Osteocyte (in vitro differentiated cells): ENCODE measurements at regions not wholly inside any gene's neighbourhood (a gene's known extent, or its start where the extent isn't known, plus 50 kb on each side); places are given as distances from the start of the nearest gene placed in this dataset.

Experiments used
- DNase-seq: peaks from one replicate; pipeline ENCODE4 v3.0.0; 2021; ENCODE audit warnings: mixed read lengths; ENCODE audit not compliant: unreplicated experiment; ENCODE audit errors: extremely low spot score
- H3K27ac Mint-ChIP-seq: one replicate; pipeline ENCODE4 v1.8.0; 2021; ENCODE audit warnings: mild to moderate bottlenecking, mixed read lengths; ENCODE audit not compliant: unreplicated experiment
- H3K27me3 Mint-ChIP-seq: one replicate; pipeline ENCODE4 v1.8.0; 2021; ENCODE audit warnings: mixed read lengths; ENCODE audit not compliant: unreplicated experiment
- H3K36me3 Mint-ChIP-seq: one replicate; pipeline ENCODE4 v1.8.0; 2021; ENCODE audit warnings: mixed read lengths; ENCODE audit not compliant: unreplicated experiment
- H3K4me1 Mint-ChIP-seq: one replicate; pipeline ENCODE4 v1.8.0; 2021; ENCODE audit warnings: mixed read lengths; ENCODE audit not compliant: unreplicated experiment
- H3K4me3 Mint-ChIP-seq: one replicate; pipeline ENCODE4 v1.8.0; 2021; ENCODE audit warnings: mild to moderate bottlenecking, moderate library complexity, mixed read lengths; ENCODE audit not compliant: unreplicated experiment
- H3K9me3 Mint-ChIP-seq: one replicate; pipeline ENCODE4 v1.8.0; 2021; ENCODE audit warnings: mixed read lengths; ENCODE audit not compliant: unreplicated experiment
- TF ChIP-seq, protein P1 (sequence below): fragments of 200-600 bp; sonication (generic); IDR thresholded peaks from 2 replicates; pipeline ENCODE4 v1.5.0; 2021; ENCODE audit warnings: antibody characterized with exemption, mild to moderate bottlenecking, moderate library complexity

- Mint-ChIP-seq H3K9me3 (no peaks in the 10 kb centered on the region), H3K27me3 (no peaks in the 10 kb centered on the region), H3K36me3 (no peaks in the 10 kb centered on the region), H3K4me1 (peaks cover 24% of the 10 kb centered on the region), H3K4me3 (peak overlapping the region; percentile 70), H3K27ac (peak overlapping the region; percentile 94)
- no peak for DNase-seq
- TF ChIP-seq, protein P1, sequence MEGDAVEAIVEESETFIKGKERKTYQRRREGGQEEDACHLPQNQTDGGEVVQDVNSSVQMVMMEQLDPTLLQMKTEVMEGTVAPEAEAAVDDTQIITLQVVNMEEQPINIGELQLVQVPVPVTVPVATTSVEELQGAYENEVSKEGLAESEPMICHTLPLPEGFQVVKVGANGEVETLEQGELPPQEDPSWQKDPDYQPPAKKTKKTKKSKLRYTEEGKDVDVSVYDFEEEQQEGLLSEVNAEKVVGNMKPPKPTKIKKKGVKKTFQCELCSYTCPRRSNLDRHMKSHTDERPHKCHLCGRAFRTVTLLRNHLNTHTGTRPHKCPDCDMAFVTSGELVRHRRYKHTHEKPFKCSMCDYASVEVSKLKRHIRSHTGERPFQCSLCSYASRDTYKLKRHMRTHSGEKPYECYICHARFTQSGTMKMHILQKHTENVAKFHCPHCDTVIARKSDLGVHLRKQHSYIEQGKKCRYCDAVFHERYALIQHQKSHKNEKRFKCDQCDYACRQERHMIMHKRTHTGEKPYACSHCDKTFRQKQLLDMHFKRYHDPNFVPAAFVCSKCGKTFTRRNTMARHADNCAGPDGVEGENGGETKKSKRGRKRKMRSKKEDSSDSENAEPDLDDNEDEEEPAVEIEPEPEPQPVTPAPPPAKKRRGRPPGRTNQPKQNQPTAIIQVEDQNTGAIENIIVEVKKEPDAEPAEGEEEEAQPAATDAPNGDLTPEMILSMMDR, result no peak
Observed at GRCh38 chr1:191641420-191642260, 516.6 kb upstream of the RGS18 start.

GRCh38 chr1:191643060-191643459 lies 515.2 kb upstream of the RGS18 start:
- DNase-seq, result no peak
- TF ChIP-seq, protein P1, result no peak
- peaks cover 24% of the 10 kb centered on the region for H3K4me1 Mint-ChIP-seq
- H3K27ac Mint-ChIP-seq, result no peak overlapping the region
- peaks cover 4% of the 10 kb centered on the region for H3K9me3 Mint-ChIP-seq
- no peaks in the 10 kb centered on the region for H3K27me3 Mint-ChIP-seq
- no peaks in the 10 kb centered on the region for H3K36me3 Mint-ChIP-seq
- no peak overlapping the region for H3K4me3 Mint-ChIP-seq

GRCh38 chr1:191648939-191649338 lies 509.3 kb upstream of the RGS18 start:
- Mint-ChIP-seq H3K4me1 (peaks cover 25% of the 10 kb centered on the region), H3K9me3 (peaks cover 10% of the 10 kb centered on the region), H3K27me3 (no peaks in the 10 kb centered on the region), H3K4me3 (no peak overlapping the region), H3K27ac (no peak overlapping the region), H3K36me3 (no peaks in the 10 kb centered on the region)
- no peak for DNase-seq
- TF ChIP-seq, protein P1, result no peak

DNA sequence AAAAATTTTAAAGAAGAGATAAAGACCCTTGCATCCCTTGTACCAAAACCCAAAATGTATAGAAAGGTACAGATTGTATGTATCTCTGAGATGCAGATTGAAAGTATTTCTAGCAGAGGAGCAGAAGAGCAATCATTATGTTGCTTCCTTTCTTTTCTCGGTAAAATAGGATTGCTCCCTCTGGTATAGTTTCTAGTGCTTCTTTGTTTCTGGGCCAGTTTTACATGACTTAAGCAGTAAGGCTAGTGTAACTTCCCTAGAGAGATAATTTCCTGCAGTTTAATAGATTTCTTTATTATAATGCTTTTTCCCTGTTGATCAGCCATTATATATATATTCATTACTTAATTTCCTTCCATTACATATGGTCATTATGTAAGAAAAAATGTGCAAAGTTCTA lies 496.2 kb upstream of the RGS18 start:
- no peak for DNase-seq
- Mint-ChIP-seq H3K27me3 (no peaks in the 10 kb centered on the region), H3K36me3 (no peaks in the 10 kb centered on the region), H3K4me1 (peaks cover 4% of the 10 kb centered on the region), H3K9me3 (no peaks in the 10 kb centered on the region), H3K27ac (no peak overlapping the region), H3K4me3 (no peak overlapping the region)
- TF ChIP-seq, protein P1, result no peak

DNA sequence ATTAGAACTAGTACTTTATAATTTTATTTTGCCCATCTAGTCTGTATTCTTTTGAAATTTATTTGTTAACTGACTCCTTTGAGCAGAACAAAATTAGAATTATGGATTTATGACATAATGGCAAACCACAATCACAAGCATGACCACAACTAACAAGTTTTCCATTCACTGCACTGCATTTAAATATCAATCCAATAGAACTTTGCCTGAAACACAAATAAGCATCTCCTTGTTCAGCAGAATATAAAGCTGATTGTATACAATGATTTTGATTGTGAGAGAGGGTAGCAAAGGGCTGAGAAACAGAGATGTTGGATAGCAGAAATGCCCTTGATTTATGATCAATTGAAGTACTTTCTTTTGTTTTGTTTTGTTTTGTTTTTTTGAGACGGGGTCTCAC lies 495.5 kb upstream of the RGS18 start:
- Mint-ChIP-seq H3K36me3 (no peaks in the 10 kb centered on the region), H3K27ac (no peak overlapping the region)
- no peak for DNase-seq

More for the DNA sequence above, 495.5 kb upstream of the RGS18 start:
- H3K9me3 Mint-ChIP-seq, result no peaks in the 10 kb centered on the region
- H3K27me3 Mint-ChIP-seq, result no peaks in the 10 kb centered on the region
- H3K4me3 Mint-ChIP-seq, result no peak overlapping the region
- TF ChIP-seq, protein P1, result no peak
- H3K4me1 Mint-ChIP-seq, result peaks cover 4% of the 10 kb centered on the region
